Neural cell (in vitro differentiated cells): ENCODE measurements at regions not wholly inside any gene's neighbourhood (a gene's known extent, or its start where the extent isn't known, plus 50 kb on each side); places are given as distances from the start of the nearest gene placed in this dataset.

Experiments used
- H2AFZ ChIP-seq: fragments of 200-600, 300-800 bp; sonication (generic), shearing (Covaris generic); 2 replicates; pipeline ENCODE4 v1.6.0; 2014; ENCODE audit warnings: low read depth, mild to moderate bottlenecking, antibody characterized with exemption, low read length, moderate library complexity
- H3F3A ChIP-seq: fragments of 200-600 bp; shearing (Covaris generic); 2 replicates; pipeline ENCODE4 v1.6.1; 2016; ENCODE audit warnings: mild to moderate bottlenecking, moderate library complexity, mixed read lengths, antibody characterized with exemption, low read length; ENCODE audit not compliant: insufficient read depth, poor library complexity, severe bottlenecking
- H3K27ac ChIP-seq: fragments of 200-600, 300-800 bp; sonication (generic), shearing (Covaris generic); 2 replicates; pipeline ENCODE4 v1.5.1; 2014; ENCODE audit warnings: mild to moderate bottlenecking, low read length, moderate library complexity
- H3K27me3 ChIP-seq: fragments of 300-800, 200-600 bp; sonication (generic), shearing (Covaris generic); 2 replicates; pipeline ENCODE4 v1.6.0; 2014; ENCODE audit warnings: mild to moderate bottlenecking, low read depth, low read length, moderate library complexity; ENCODE audit not compliant: insufficient read depth
- H3K36me3 ChIP-seq: fragments of 300-800, 200-600 bp; sonication (generic), shearing (Covaris generic); 2 replicates; pipeline ENCODE4 v1.5.1; 2014; ENCODE audit warnings: mild to moderate bottlenecking, antibody characterized with exemption, low read length, moderate library complexity; ENCODE audit not compliant: insufficient read depth
- H3K4me2 ChIP-seq: fragments of 300-800, 200-600 bp; sonication (generic), shearing (Covaris generic); 2 replicates; pipeline ENCODE4 v1.6.0; 2014; ENCODE audit warnings: mild to moderate bottlenecking, low read length
- H3K4me3 ChIP-seq: fragments of 300-800, 200-600 bp; sonication (generic), shearing (Covaris generic); 2 replicates; pipeline ENCODE4 v1.5.1; 2014; ENCODE audit warnings: mild to moderate bottlenecking, low read length, moderate library complexity
- H3K79me2 ChIP-seq: fragments of 200-600 bp; shearing (Covaris generic); replicated peaks from 2 replicates; pipeline ENCODE4 v1.6.0; 2014; ENCODE audit warnings: mild to moderate bottlenecking, low read length, moderate library complexity; ENCODE audit not compliant: insufficient read depth
- H3K9ac ChIP-seq: fragments of 300-800, 200-600 bp; sonication (generic), shearing (Covaris generic); 2 replicates; pipeline ENCODE4 v1.6.1; 2016; ENCODE audit warnings: mild to moderate bottlenecking, low read length, mixed read lengths
- H3K9me2 ChIP-seq: fragments of 200-600 bp; shearing (Covaris generic); 2 replicates; pipeline ENCODE4 v1.6.1; 2016; ENCODE audit warnings: mild to moderate bottlenecking, low read length, mixed read lengths; ENCODE audit not compliant: insufficient read depth
- H3K9me3 ChIP-seq: fragments of 200-600, 300-800 bp; sonication (generic), shearing (Covaris generic); 2 replicates; pipeline ENCODE4 v1.6.1; 2016; ENCODE audit warnings: mild to moderate bottlenecking, mixed run types, low read length, moderate library complexity, mixed read lengths
- H4K20me1 ChIP-seq: fragments of 200-600 bp; shearing (Covaris generic); 2 replicates; pipeline ENCODE4 v1.6.1; 2016; ENCODE audit warnings: mild to moderate bottlenecking, mixed run types; ENCODE audit not compliant: insufficient read depth
- EP300 ChIP-seq: fragments of 450-650 bp; conservative IDR thresholded peaks from 2 replicates; pipeline ENCODE4 v1.6.1; 2014; ENCODE audit warnings: antibody characterized with exemption, mild to moderate bottlenecking, moderate library complexity; ENCODE audit not compliant: poor library complexity, severe bottlenecking
- EZH2 ChIP-seq: fragments of 200-600, 300-800 bp; shearing (Covaris generic), sonication (generic); IDR thresholded peaks from 2 replicates; pipeline ENCODE4 v1.6.1; 2014; ENCODE audit warnings: antibody characterized with exemption, low read length, borderline replicate concordance, mild to moderate bottlenecking; ENCODE audit not compliant: insufficient read depth, poor library complexity, severe bottlenecking
- MXI1 ChIP-seq: fragments of 450-650 bp; conservative IDR thresholded peaks from 2 replicates; pipeline ENCODE4 v1.6.1; 2014; ENCODE audit warnings: antibody characterized with exemption, mild to moderate bottlenecking; ENCODE audit not compliant: poor library complexity, severe bottlenecking
- POLR2AphosphoS5 ChIP-seq: IDR thresholded peaks from 2 replicates; pipeline ENCODE4 v1.6.1; 2012
- RAD21 ChIP-seq: fragments of 450-650 bp; conservative IDR thresholded peaks from 2 replicates; pipeline ENCODE4 v1.6.1; 2014; ENCODE audit warnings: antibody characterized with exemption, mild to moderate bottlenecking, moderate library complexity
- SMC3 ChIP-seq: fragments of 450-650 bp; conservative IDR thresholded peaks from 2 replicates; pipeline ENCODE4 v1.6.1; 2014; ENCODE audit warnings: antibody characterized with exemption, mild to moderate bottlenecking, moderate library complexity; ENCODE audit not compliant: poor library complexity
- TAF1 ChIP-seq: IDR thresholded peaks from 2 replicates; pipeline ENCODE4 v1.6.1; 2012; ENCODE audit warnings: low read depth
- TF ChIP-seq, protein P1 (sequence below): fragments of 450-650 bp; IDR thresholded peaks from 2 replicates; pipeline ENCODE4 v1.5.1; 2014; ENCODE audit warnings: antibody characterized with exemption, mild to moderate bottlenecking, moderate library complexity; ENCODE audit not compliant: poor library complexity, severe bottlenecking
- TF ChIP-seq, protein P2 (sequence below): IDR thresholded peaks from 2 replicates; pipeline ENCODE4 v1.6.1; 2012; ENCODE audit warnings: borderline replicate concordance

DNA sequence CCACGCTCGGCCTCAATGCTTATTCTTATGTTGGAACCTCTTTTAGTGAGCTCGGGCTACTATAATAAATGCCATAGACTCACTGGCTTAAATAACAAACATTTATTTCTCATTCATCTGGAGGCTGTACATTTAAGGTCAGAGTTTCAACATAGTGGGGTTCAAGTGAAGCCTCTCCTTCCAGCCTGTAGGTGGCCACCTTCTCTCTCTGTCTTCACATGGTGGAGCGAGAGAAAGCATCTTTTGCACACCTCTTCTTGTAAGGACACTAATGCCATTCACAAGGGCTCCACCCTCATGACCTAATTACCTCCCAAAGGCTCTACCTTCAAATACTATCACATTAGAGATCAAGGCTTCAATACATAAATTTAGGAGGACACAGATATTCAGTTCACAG lies 520.3 kb upstream of the EPHA6 start:
- Histone ChIP-seq H3F3A (no peaks in the 10 kb centered on the region), H3K27me3 (no peaks in the 10 kb centered on the region), H3K36me3 (no peaks in the 10 kb centered on the region), H3K79me2 (no peaks in the 10 kb centered on the region), H3K9ac (no peak overlapping the region), H2AFZ (no peak overlapping the region), H3K9me3 (no peaks in the 10 kb centered on the region), H3K4me2 (no peak overlapping the region), H3K27ac (no peak overlapping the region), H3K4me3 (no peak overlapping the region), H4K20me1 (no peaks in the 10 kb centered on the region), H3K9me2 (no peaks in the 10 kb centered on the region)
- TF ChIP-seq TAF1 = no peak
- no peak for TF ChIP-seq POLR2AphosphoS5
- no peak for TF ChIP-seq EP300
- TF ChIP-seq, protein P1, sequence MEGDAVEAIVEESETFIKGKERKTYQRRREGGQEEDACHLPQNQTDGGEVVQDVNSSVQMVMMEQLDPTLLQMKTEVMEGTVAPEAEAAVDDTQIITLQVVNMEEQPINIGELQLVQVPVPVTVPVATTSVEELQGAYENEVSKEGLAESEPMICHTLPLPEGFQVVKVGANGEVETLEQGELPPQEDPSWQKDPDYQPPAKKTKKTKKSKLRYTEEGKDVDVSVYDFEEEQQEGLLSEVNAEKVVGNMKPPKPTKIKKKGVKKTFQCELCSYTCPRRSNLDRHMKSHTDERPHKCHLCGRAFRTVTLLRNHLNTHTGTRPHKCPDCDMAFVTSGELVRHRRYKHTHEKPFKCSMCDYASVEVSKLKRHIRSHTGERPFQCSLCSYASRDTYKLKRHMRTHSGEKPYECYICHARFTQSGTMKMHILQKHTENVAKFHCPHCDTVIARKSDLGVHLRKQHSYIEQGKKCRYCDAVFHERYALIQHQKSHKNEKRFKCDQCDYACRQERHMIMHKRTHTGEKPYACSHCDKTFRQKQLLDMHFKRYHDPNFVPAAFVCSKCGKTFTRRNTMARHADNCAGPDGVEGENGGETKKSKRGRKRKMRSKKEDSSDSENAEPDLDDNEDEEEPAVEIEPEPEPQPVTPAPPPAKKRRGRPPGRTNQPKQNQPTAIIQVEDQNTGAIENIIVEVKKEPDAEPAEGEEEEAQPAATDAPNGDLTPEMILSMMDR = no peak
- TF ChIP-seq MXI1 = no peak
- no peak for TF ChIP-seq RAD21
- TF ChIP-seq SMC3 = no peak
- TF ChIP-seq, protein P2, sequence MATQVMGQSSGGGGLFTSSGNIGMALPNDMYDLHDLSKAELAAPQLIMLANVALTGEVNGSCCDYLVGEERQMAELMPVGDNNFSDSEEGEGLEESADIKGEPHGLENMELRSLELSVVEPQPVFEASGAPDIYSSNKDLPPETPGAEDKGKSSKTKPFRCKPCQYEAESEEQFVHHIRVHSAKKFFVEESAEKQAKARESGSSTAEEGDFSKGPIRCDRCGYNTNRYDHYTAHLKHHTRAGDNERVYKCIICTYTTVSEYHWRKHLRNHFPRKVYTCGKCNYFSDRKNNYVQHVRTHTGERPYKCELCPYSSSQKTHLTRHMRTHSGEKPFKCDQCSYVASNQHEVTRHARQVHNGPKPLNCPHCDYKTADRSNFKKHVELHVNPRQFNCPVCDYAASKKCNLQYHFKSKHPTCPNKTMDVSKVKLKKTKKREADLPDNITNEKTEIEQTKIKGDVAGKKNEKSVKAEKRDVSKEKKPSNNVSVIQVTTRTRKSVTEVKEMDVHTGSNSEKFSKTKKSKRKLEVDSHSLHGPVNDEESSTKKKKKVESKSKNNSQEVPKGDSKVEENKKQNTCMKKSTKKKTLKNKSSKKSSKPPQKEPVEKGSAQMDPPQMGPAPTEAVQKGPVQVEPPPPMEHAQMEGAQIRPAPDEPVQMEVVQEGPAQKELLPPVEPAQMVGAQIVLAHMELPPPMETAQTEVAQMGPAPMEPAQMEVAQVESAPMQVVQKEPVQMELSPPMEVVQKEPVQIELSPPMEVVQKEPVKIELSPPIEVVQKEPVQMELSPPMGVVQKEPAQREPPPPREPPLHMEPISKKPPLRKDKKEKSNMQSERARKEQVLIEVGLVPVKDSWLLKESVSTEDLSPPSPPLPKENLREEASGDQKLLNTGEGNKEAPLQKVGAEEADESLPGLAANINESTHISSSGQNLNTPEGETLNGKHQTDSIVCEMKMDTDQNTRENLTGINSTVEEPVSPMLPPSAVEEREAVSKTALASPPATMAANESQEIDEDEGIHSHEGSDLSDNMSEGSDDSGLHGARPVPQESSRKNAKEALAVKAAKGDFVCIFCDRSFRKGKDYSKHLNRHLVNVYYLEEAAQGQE = no peak
- TF ChIP-seq EZH2 = no peak

DNA sequence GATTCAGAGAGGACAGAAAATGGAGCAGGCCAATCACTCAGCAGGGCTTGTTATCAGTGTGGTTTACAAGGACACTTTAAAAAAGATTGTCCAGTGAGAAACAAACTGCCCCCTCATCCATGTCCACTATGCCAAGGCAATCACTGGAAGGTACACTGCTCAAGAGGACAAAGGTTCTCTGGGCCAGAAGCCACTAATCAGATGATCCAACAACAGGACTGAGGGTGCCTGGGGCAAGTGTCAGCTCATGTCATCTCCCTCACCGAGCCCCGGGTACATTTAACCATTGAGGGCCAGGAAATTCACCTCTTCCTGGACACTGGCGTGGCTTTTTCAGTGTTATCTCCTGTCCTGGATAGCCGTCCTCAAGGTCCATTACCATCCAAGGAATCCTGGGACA lies 513.7 kb upstream of the EPHA6 start:
- no peak overlapping the region for H3K4me2 ChIP-seq
- no peaks in the 10 kb centered on the region for H3K27me3 ChIP-seq
- no peaks in the 10 kb centered on the region for H3K9me3 ChIP-seq
- no peak overlapping the region for H3K9ac ChIP-seq
- H4K20me1 ChIP-seq = no peaks in the 10 kb centered on the region
- no peaks in the 10 kb centered on the region for H3K79me2 ChIP-seq
- no peak for TF ChIP-seq POLR2AphosphoS5
- no peak overlapping the region for H2AFZ ChIP-seq
- H3K36me3 ChIP-seq = no peaks in the 10 kb centered on the region
- no peaks in the 10 kb centered on the region for H3F3A ChIP-seq
- no peaks in the 10 kb centered on the region for H3K9me2 ChIP-seq
- H3K27ac ChIP-seq = no peak overlapping the region
- no peak overlapping the region for H3K4me3 ChIP-seq

DNA sequence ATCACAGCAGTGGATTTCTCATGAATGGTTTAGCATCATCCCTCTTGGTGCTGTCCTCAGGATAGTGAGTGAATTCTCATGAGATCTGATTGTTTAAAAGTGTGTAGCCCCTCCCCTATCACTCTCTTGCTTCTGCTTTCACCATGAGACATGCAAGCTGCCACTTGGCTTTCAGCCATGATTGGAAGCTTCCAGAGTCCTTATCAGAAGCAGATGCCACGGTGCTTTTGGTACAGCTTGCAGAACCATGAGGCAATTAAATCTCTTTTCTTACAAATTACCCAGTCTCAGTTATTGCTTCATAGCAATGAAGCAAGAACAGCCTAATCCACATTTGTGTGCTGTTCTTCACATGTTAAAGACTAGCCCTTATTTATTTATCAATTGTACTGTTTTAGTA lies 495.2 kb upstream of the EPHA6 start:
- no peaks in the 10 kb centered on the region for H3K79me2 ChIP-seq
- H3K4me3 ChIP-seq = no peak overlapping the region
- H2AFZ ChIP-seq = no peak overlapping the region
- H3K4me2 ChIP-seq = no peak overlapping the region
- no peaks in the 10 kb centered on the region for H3K9me2 ChIP-seq
- H3K27me3 ChIP-seq = no peaks in the 10 kb centered on the region
- no peaks in the 10 kb centered on the region for H3F3A ChIP-seq
- H4K20me1 ChIP-seq = no peaks in the 10 kb centered on the region
- no peaks in the 10 kb centered on the region for H3K36me3 ChIP-seq
- TF ChIP-seq, protein P1 = no peak
- TF ChIP-seq, protein P2 = no peak
- no peak for TF ChIP-seq EZH2
- no peak for TF ChIP-seq SMC3
- TF ChIP-seq RAD21 = no peak
- TF ChIP-seq POLR2AphosphoS5 = no peak
- no peak for TF ChIP-seq TAF1
- no peak for TF ChIP-seq MXI1
- no peak for TF ChIP-seq EP300
- no peak overlapping the region for H3K27ac ChIP-seq
- no peaks in the 10 kb centered on the region for H3K9me3 ChIP-seq
- no peak overlapping the region for H3K9ac ChIP-seq
